ENCODE measurements at regions not wholly inside any gene's neighbourhood (a gene's known extent, or its start where the extent isn't known, plus 50 kb on each side); places are given as distances from the start of the nearest gene placed in this dataset.

- no peak overlapping the region for H2AFZ ChIP-seq (ENCODE audit: low read depth)
- no peak overlapping the region for H3K9ac ChIP-seq
- H3K27me3 ChIP-seq (ENCODE audit: insufficient read depth, low read depth): no peaks in the 10 kb centered on the region
- TF ChIP-seq CTCF (conservative IDR thresholded peaks at IDR 0.05; ENCODE audit: low read depth, low read length): no peak
- no peaks in the 10 kb centered on the region for H4K20me1 ChIP-seq (ENCODE audit: insufficient read depth)
- H3K4me1 ChIP-seq (ENCODE audit: low read depth, poor library complexity, severe bottlenecking): no peaks in the 10 kb centered on the region
- no peak overlapping the region for H3K4me3 ChIP-seq (IDR thresholded peaks at IDR 0.05; ENCODE audit: insufficient read depth, low read depth, low read length)
- H3K27ac ChIP-seq: no peak overlapping the region
- no peaks in the 10 kb centered on the region for H3K36me3 ChIP-seq (ENCODE audit: insufficient read depth)
- no peaks in the 10 kb centered on the region for H3K79me2 ChIP-seq (ENCODE audit: insufficient read depth, low read depth)
- H3K4me2 ChIP-seq: no peak overlapping the region
Observed at GRCh38 chr2:179338681-179339080, 74.0 kb upstream of the SESTD1 start.

- no peak overlapping the region for H3K9ac ChIP-seq
- H3K36me3 ChIP-seq (ENCODE audit: insufficient read depth): no peaks in the 10 kb centered on the region
- no peaks in the 10 kb centered on the region for H3K4me1 ChIP-seq (ENCODE audit: low read depth, poor library complexity, severe bottlenecking)
- H2AFZ ChIP-seq (ENCODE audit: low read depth): no peak overlapping the region
- no peak for TF ChIP-seq CTCF (conservative IDR thresholded peaks at IDR 0.05; ENCODE audit: low read depth, low read length)
- H3K4me2 ChIP-seq: no peak overlapping the region
- H4K20me1 ChIP-seq (ENCODE audit: insufficient read depth): no peaks in the 10 kb centered on the region
- H3K27me3 ChIP-seq (ENCODE audit: insufficient read depth, low read depth): no peaks in the 10 kb centered on the region
- H3K27ac ChIP-seq: no peak overlapping the region
- no peak overlapping the region for H3K4me3 ChIP-seq (IDR thresholded peaks at IDR 0.05; ENCODE audit: insufficient read depth, low read depth, low read length)
- no peaks in the 10 kb centered on the region for H3K79me2 ChIP-seq (ENCODE audit: insufficient read depth, low read depth)
Observed at GRCh38 chr2:179336782-179337534, 72.3 kb upstream of the SESTD1 start.

GRCh38 chr2:179335732-179336131, 71.1 kb upstream of the SESTD1 start:
- Histone ChIP-seq H3K4me2 (no peak overlapping the region), H3K27ac (no peak overlapping the region), H3K36me3 (ENCODE audit: insufficient read depth) (no peaks in the 10 kb centered on the region), H2AFZ (ENCODE audit: low read depth) (no peak overlapping the region), H3K27me3 (ENCODE audit: insufficient read depth, low read depth) (no peaks in the 10 kb centered on the region), H3K4me1 (ENCODE audit: low read depth, poor library complexity, severe bottlenecking) (no peaks in the 10 kb centered on the region), H4K20me1 (ENCODE audit: insufficient read depth) (no peaks in the 10 kb centered on the region), H3K9ac (no peak overlapping the region), H3K79me2 (ENCODE audit: insufficient read depth, low read depth) (no peaks in the 10 kb centered on the region), H3K4me3 (IDR thresholded peaks at IDR 0.05; ENCODE audit: insufficient read depth, low read depth, low read length) (no peak overlapping the region)
- no peak for TF ChIP-seq CTCF (conservative IDR thresholded peaks at IDR 0.05; ENCODE audit: low read depth, low read length)

GRCh38 chr2:179332903-179333302, 68.3 kb upstream of the SESTD1 start:
- Histone ChIP-seq H3K36me3 (ENCODE audit: insufficient read depth) (no peaks in the 10 kb centered on the region), H3K4me3 (IDR thresholded peaks at IDR 0.05; ENCODE audit: insufficient read depth, low read depth, low read length) (no peak overlapping the region), H3K27me3 (ENCODE audit: insufficient read depth, low read depth) (no peaks in the 10 kb centered on the region), H3K4me1 (ENCODE audit: low read depth, poor library complexity, severe bottlenecking) (no peaks in the 10 kb centered on the region), H3K79me2 (ENCODE audit: insufficient read depth, low read depth) (no peaks in the 10 kb centered on the region), H3K27ac (no peak overlapping the region), H3K4me2 (no peak overlapping the region), H2AFZ (ENCODE audit: low read depth) (no peak overlapping the region), H4K20me1 (ENCODE audit: insufficient read depth) (no peaks in the 10 kb centered on the region), H3K9ac (no peak overlapping the region)
- no peak for TF ChIP-seq CTCF (conservative IDR thresholded peaks at IDR 0.05; ENCODE audit: low read depth, low read length)

Data from KMS-11 (cell line).